ENCODE measurements at regions not wholly inside any gene's neighbourhood (a gene's known extent, or its start where the extent isn't known, plus 50 kb on each side); places are given as distances from the start of the nearest gene placed in this dataset.

- TF ChIP-seq TEAD4 (IDR thresholded peaks at IDR 0.05) (no peak), TAF1 (IDR thresholded peaks at IDR 0.05; ENCODE audit: low read depth) (no peak), FOXM1 (IDR thresholded peaks at IDR 0.05; ENCODE audit: borderline replicate concordance, low read depth) (no peak), YY1 (IDR thresholded peaks at IDR 0.05; ENCODE audit: low read depth) (no peak), RAD21 (IDR thresholded peaks at IDR 0.05; ENCODE audit: low read depth) (no peak), CEBPB (IDR thresholded peaks at IDR 0.05) (no peak), CREB1 (IDR thresholded peaks at IDR 0.05; ENCODE audit: low read depth) (no peak), EP300 (IDR thresholded peaks at IDR 0.05; ENCODE audit: borderline replicate concordance) (no peak), MAX (IDR thresholded peaks at IDR 0.05) (no peak), TCF12 (IDR thresholded peaks at IDR 0.05; ENCODE audit: low read depth) (no peak), EGR1 (IDR thresholded peaks at IDR 0.05) (no peak)
- TF ChIP-seq, protein P1, sequence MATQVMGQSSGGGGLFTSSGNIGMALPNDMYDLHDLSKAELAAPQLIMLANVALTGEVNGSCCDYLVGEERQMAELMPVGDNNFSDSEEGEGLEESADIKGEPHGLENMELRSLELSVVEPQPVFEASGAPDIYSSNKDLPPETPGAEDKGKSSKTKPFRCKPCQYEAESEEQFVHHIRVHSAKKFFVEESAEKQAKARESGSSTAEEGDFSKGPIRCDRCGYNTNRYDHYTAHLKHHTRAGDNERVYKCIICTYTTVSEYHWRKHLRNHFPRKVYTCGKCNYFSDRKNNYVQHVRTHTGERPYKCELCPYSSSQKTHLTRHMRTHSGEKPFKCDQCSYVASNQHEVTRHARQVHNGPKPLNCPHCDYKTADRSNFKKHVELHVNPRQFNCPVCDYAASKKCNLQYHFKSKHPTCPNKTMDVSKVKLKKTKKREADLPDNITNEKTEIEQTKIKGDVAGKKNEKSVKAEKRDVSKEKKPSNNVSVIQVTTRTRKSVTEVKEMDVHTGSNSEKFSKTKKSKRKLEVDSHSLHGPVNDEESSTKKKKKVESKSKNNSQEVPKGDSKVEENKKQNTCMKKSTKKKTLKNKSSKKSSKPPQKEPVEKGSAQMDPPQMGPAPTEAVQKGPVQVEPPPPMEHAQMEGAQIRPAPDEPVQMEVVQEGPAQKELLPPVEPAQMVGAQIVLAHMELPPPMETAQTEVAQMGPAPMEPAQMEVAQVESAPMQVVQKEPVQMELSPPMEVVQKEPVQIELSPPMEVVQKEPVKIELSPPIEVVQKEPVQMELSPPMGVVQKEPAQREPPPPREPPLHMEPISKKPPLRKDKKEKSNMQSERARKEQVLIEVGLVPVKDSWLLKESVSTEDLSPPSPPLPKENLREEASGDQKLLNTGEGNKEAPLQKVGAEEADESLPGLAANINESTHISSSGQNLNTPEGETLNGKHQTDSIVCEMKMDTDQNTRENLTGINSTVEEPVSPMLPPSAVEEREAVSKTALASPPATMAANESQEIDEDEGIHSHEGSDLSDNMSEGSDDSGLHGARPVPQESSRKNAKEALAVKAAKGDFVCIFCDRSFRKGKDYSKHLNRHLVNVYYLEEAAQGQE (IDR thresholded peaks at IDR 0.05; ENCODE audit: low read depth), result no peak
Measured at GRCh38 chr6:47391675-47392074, 82.0 kb upstream of the TNFRSF21 start.
